Psoas muscle (tissue), 7 donors: ENCODE measurements at regions not wholly inside any gene's neighbourhood (a gene's known extent, or its start where the extent isn't known, plus 50 kb on each side); places are given as distances from the start of the nearest gene placed in this dataset.

Experiments
- ATAC-seq, 4 donors: fragments of 200-7000 bp; cut with Tn5 transposase; one replicate each; pipeline ENCODE4 v1.9.1; 2020; ENCODE audit warnings: moderate library complexity in 3 of 4, mild to moderate bottlenecking in 2 of 4
- DNase-seq, 2 donors: peaks; one replicate each; pipeline ENCODE4 v3.0.0-alpha.2; 2020
- H3K27ac ChIP-seq: fragments of 200-600 bp; one replicate; pipeline ENCODE4 v1.8.0; 2022
- H3K27me3 ChIP-seq, 3 donors: fragments of 200-600 bp in 1 of 3; one replicate each; pipeline versions ENCODE4 v1.6.1 to v1.8.0; 2013 to 2022; ENCODE audit warnings: low read length in 2 of 3, mild to moderate bottlenecking in 2 of 3, moderate library complexity in 1 of 3; ENCODE audit not compliant: insufficient read depth in 3 of 3
- H3K36me3 ChIP-seq, 2 donors: fragments of 200-600 bp in 1 of 2; one replicate each; pipeline versions ENCODE4 v1.6.1 to v1.8.0; 2013 to 2022; ENCODE audit warnings: low read depth in 1 of 2, mild to moderate bottlenecking in 1 of 2, moderate library complexity in 1 of 2; ENCODE audit not compliant: insufficient read depth in 1 of 2
- H3K4me1 ChIP-seq: fragments of 200-600 bp; one replicate; pipeline ENCODE4 v1.8.0; 2022
- H3K4me3 ChIP-seq: fragments of 200-600 bp; one replicate; pipeline ENCODE4 v1.8.0; 2022; ENCODE audit warnings: mild to moderate bottlenecking
- H3K9me3 ChIP-seq: fragments of 200-600 bp; one replicate; pipeline ENCODE4 v1.8.0; 2022
- WGBS, 3 donors: extraction: QIAGEN DNeasy Blood & Tissue Kit; methylation state at CpG; one replicate each; pipeline versions ENCODE4 v1.1.6 to v1.1.7; 2013; 5-methylcytosine and 5-hydroxymethylcytosine counted together
- intact Hi-C, 2 donors: fragments of 100-400 bp; cut with DNase I; formaldehyde crosslinking; loops; one replicate each; pipeline versions ENCODE4 v1.11.0 to v1.14.2; 2022
- TF ChIP-seq, protein P1 (sequence below): fragments of 200-600 bp; IDR thresholded peaks from one replicate; pipeline ENCODE4 v1.8.0; 2022; ENCODE audit warnings: antibody characterized with exemption
- donor health status: healthy with polysubstance abuse.
- donor health status: DM: no; HTN: no; CAD: no; lungs with moderate emphysema.
- donor health status: Bipolar disorder and iron deficiency.
- donor health status: healthy.
- donor health status: DM: yes; HTN: yes; CAD: no.
- donor health status: DM: no; HTN: no; CAD: no.
- donor health status: DM: yes; HTN: yes; CAD: no.

- H3K36me3 ChIP-seq, result no peaks in the 10 kb centered on the region
- ATAC-seq, result no peak
- H3K4me3 ChIP-seq, result no peak overlapping the region
- TF ChIP-seq, protein P1, sequence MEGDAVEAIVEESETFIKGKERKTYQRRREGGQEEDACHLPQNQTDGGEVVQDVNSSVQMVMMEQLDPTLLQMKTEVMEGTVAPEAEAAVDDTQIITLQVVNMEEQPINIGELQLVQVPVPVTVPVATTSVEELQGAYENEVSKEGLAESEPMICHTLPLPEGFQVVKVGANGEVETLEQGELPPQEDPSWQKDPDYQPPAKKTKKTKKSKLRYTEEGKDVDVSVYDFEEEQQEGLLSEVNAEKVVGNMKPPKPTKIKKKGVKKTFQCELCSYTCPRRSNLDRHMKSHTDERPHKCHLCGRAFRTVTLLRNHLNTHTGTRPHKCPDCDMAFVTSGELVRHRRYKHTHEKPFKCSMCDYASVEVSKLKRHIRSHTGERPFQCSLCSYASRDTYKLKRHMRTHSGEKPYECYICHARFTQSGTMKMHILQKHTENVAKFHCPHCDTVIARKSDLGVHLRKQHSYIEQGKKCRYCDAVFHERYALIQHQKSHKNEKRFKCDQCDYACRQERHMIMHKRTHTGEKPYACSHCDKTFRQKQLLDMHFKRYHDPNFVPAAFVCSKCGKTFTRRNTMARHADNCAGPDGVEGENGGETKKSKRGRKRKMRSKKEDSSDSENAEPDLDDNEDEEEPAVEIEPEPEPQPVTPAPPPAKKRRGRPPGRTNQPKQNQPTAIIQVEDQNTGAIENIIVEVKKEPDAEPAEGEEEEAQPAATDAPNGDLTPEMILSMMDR, result no peak
- H3K27me3 ChIP-seq, result no peaks in the 10 kb centered on the region
- 89 to 96% (median 94%) methylated on average over 2 of the region's 2 CpGs for WGBS, 3 donors
- H3K9me3 ChIP-seq, result peaks cover 13% of the 10 kb centered on the region
- intact Hi-C loops, result no loop called here
- no peak overlapping the region for H3K27ac ChIP-seq
- DNase-seq, result no peak
- no peaks in the 10 kb centered on the region for H3K4me1 ChIP-seq
Measured at GRCh38 chr11:35868491-35868890, 75.4 kb upstream of the LDLRAD3 start.

- DNase-seq (no peak), ATAC-seq (no peak)
- no peaks in the 10 kb centered on the region for H3K4me1 ChIP-seq
- TF ChIP-seq, protein P1, result no peak
- no peak overlapping the region for H3K4me3 ChIP-seq
- H3K36me3 ChIP-seq, result no peaks in the 10 kb centered on the region
- H3K27me3 ChIP-seq, result no peaks in the 10 kb centered on the region
- no peak overlapping the region for H3K27ac ChIP-seq
- intact Hi-C loops, result no loop called here
- WGBS, 3 donors, result 77 to 88% (median 86%) methylated on average over 3 of the region's 3 CpGs
- H3K9me3 ChIP-seq, result peaks cover 7% of the 10 kb centered on the region
Measured at GRCh38 chr11:35873721-35874120, 70.1 kb upstream of the LDLRAD3 start.

GRCh38 chr11:35874751-35875450 is 69.0 kb upstream of the LDLRAD3 start:
- Histone ChIP-seq H3K27ac (no peak overlapping the region), H3K4me3 (no peak overlapping the region), H3K4me1 (no peaks in the 10 kb centered on the region), H3K27me3 (no peaks in the 10 kb centered on the region), H3K36me3 (no peaks in the 10 kb centered on the region), H3K9me3 (no peaks in the 10 kb centered on the region)
- DNase-seq (no peak), ATAC-seq (no peak)
- intact Hi-C loops, result no loop called here
- 74 to 83% (median 77%) methylated on average over 7 of the region's 7 CpGs for WGBS, 3 donors
- TF ChIP-seq, protein P1, result no peak

DNA sequence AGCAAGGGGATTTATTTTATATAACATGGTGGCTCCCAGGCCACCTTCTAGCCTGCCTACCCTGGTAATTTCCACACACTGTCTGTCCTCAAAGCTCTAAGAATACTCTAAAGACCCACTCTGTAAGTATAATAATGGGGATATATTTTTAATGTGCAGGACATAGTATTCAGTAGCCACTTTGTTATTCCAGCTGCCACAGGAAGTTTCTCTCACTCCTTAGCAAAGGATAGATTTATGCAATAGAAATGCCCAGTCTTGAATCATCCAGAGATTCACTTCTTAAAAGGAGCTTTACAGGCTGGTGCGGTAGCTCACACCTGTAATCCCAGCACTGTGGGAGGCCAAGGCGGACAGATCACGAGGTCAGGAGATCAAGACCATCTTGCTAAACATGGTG is 68.4 kb upstream of the LDLRAD3 start:
- Histone ChIP-seq H3K4me1 (no peaks in the 10 kb centered on the region), H3K36me3 (no peaks in the 10 kb centered on the region), H3K4me3 (no peak overlapping the region), H3K27ac (no peak overlapping the region), H3K27me3 (no peaks in the 10 kb centered on the region), H3K9me3 (no peaks in the 10 kb centered on the region)
- 96 to 99% (median 98%) methylated on average over 3 of the region's 3 CpGs for WGBS, 3 donors
- TF ChIP-seq, protein P1, result no peak
- intact Hi-C loops, result no loop called here
- DNase-seq, result no peak
- ATAC-seq, result no peak

DNA sequence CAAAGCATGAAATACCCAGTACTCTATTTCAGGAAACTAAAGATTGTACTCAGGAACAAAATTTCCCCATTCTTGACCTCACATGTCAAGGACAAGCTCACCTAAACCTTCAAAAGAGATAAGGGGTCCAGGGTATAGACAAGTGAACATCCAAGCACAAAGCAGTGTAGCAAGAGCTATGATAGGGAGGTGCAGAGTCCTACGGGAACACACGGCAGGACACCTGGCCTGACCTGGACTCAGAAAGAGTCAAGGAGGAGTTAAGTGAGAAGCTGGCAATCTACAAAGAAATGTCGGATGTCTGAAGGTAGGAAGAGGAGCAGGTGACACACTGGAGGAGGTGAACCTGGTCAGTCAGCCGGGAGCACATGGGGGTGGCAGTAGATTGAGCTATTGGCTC is 67.1 kb upstream of the LDLRAD3 start:
- no peaks in the 10 kb centered on the region for H3K27me3 ChIP-seq
- 85 to 94% (median 93%) methylated on average over 4 of the region's 4 CpGs for WGBS, 3 donors
- no peak overlapping the region for H3K27ac ChIP-seq
- TF ChIP-seq, protein P1, result no peak
- intact Hi-C loops, result no loop called here
- H3K9me3 ChIP-seq, result no peaks in the 10 kb centered on the region
- no peaks in the 10 kb centered on the region for H3K36me3 ChIP-seq
- H3K4me3 ChIP-seq, result no peak overlapping the region
- no peak for DNase-seq
- no peaks in the 10 kb centered on the region for H3K4me1 ChIP-seq
- ATAC-seq, result no peak
